ENCODE measurements at regions not wholly inside any gene's neighbourhood (a gene's known extent, or its start where the extent isn't known, plus 50 kb on each side); places are given as distances from the start of the nearest gene placed in this dataset.

GRCh38 chr3:111311709-111312235 is 230.2 kb upstream of the CD96 start:
- DNase-seq (ENCODE audit: low read depth, low spot score), result no peak

- DNase-seq (ENCODE audit: low read depth, low spot score), result no peak
Observed at GRCh38 chr3:111314181-111314873, 227.7 kb upstream of the CD96 start.

- DNase-seq (ENCODE audit: low read depth, low spot score), result no peak
Observed at GRCh38 chr3:111314898-111315297, 227.1 kb upstream of the CD96 start.

- no peak for DNase-seq (ENCODE audit: low read depth, low spot score)
Observed at GRCh38 chr3:111315930-111316587, 225.9 kb upstream of the CD96 start.

GRCh38 chr3:111318289-111318688 is 223.7 kb upstream of the CD96 start:
- DNase-seq (ENCODE audit: low read depth, low spot score), result no peak

- no peak for DNase-seq (ENCODE audit: low read depth, low spot score)
Observed at GRCh38 chr3:111319598-111319997, 222.4 kb upstream of the CD96 start.

- peak; percentile 46 for DNase-seq (ENCODE audit: low read depth, low spot score)
Observed at GRCh38 chr3:111321786-111322185, 220.2 kb upstream of the CD96 start.

GRCh38 chr3:111323019-111323418 is 219.0 kb upstream of the CD96 start:
- DNase-seq (ENCODE audit: low read depth, low spot score), result no peak

- no peak for DNase-seq (ENCODE audit: low read depth, low spot score)
Observed at GRCh38 chr3:111324151-111324550, 217.8 kb upstream of the CD96 start.

GRCh38 chr3:111324645-111325044 is 217.4 kb upstream of the CD96 start:
- no peak for DNase-seq (ENCODE audit: low read depth, low spot score)

- no peak for DNase-seq (ENCODE audit: low read depth, low spot score)
Observed at GRCh38 chr3:111325160-111325718, 216.8 kb upstream of the CD96 start.

GRCh38 chr3:111326144-111326995 is 215.6 kb upstream of the CD96 start:
- no peak for DNase-seq (ENCODE audit: low read depth, low spot score)

GRCh38 chr3:111331306-111331705 is 210.7 kb upstream of the CD96 start:
- no peak for DNase-seq (ENCODE audit: low read depth, low spot score)

GRCh38 chr3:111331912-111332311 is 210.1 kb upstream of the CD96 start:
- DNase-seq (ENCODE audit: low read depth, low spot score), result no peak

GRCh38 chr3:111332488-111333080 is 209.4 kb upstream of the CD96 start:
- no peak for DNase-seq (ENCODE audit: low read depth, low spot score)

- no peak for DNase-seq (ENCODE audit: low read depth, low spot score)
Observed at GRCh38 chr3:111333642-111334041, 208.4 kb upstream of the CD96 start.

- no peak for DNase-seq (ENCODE audit: low read depth, low spot score)
Observed at GRCh38 chr3:111335512-111336303, 206.3 kb upstream of the CD96 start.

GRCh38 chr3:111336511-111336910 is 205.5 kb upstream of the CD96 start:
- DNase-seq (ENCODE audit: low read depth, low spot score), result no peak

- peak; percentile 68 for DNase-seq (ENCODE audit: low read depth, low spot score)
Observed at GRCh38 chr3:111338059-111338698, 203.8 kb upstream of the CD96 start.

- DNase-seq (ENCODE audit: low read depth, low spot score), result no peak
Observed at GRCh38 chr3:111339017-111339416, 203.0 kb upstream of the CD96 start.
